Adrenal gland (tissue), 9 donors: ENCODE measurements at regions not wholly inside any gene's neighbourhood (a gene's known extent, or its start where the extent isn't known, plus 50 kb on each side); places are given as distances from the start of the nearest gene placed in this dataset.

ENCODE experiments used
- DNase-seq, 7 donors: peaks; one replicate each; pipeline ENCODE4 v3.0.0-alpha.2; 2019 to 2020
- H3K27ac ChIP-seq, 5 donors: fragments of 200-600 bp; sonication (generic) in 4 of 5; 1 replicate in 3 of 5; 2 replicates in 2 of 5; pipeline versions ENCODE4 v1.5.1 to v1.8.0; 2016 to 2020; ENCODE audit warnings: mild to moderate bottlenecking in 1 of 5
- H3K27me3 ChIP-seq: fragments of 200-600 bp; 2 replicates; pipeline ENCODE4 v1.8.0; 2021
- H3K36me3 ChIP-seq, 2 donors: fragments of 200-600 bp; replicated peaks in 1 of 2; 1 replicate in 1 of 2; 2 replicates in 1 of 2; pipeline versions ENCODE4 v1.5.1 to v1.8.0; 2018 to 2022
- H3K4me1 ChIP-seq, 2 donors: fragments of 200-600 bp; replicated peaks in 1 of 2; 1 replicate in 1 of 2; 2 replicates in 1 of 2; pipeline versions ENCODE4 v1.5.1 to v1.8.0; 2018 to 2021
- H3K4me3 ChIP-seq, 4 donors: fragments of 200-600 bp; sonication (generic) in 3 of 4; one replicate each; pipeline ENCODE4 v1.5.1; 2016 to 2018
- H3K9me3 ChIP-seq, 3 donors: fragments of 200-600 bp; sonication (generic) in 1 of 3; replicated peaks in 1 of 3; 1 replicate in 2 of 3; 2 replicates in 1 of 3; pipeline versions ENCODE4 v1.5.1 to v1.8.0; 2016 to 2021
- CTCF ChIP-seq, 6 experiments: fragments of 450-650 bp in 4 of 6; fragments of 200-600 bp in 2 of 6; sonication (generic) in 1 of 6; IDR thresholded peaks; 1 replicate in 5 of 6; 2 replicates in 1 of 6; pipeline versions ENCODE4 v1.5.1 to v1.8.0; 2016 to 2021; ENCODE audit warnings: antibody characterized with exemption in 6 of 6, mild to moderate bottlenecking in 2 of 6, moderate library complexity in 1 of 6
- POLR2A ChIP-seq, 2 donors: fragments of 450-650 bp; IDR thresholded peaks; one replicate each; pipeline ENCODE4 v1.6.1; 2017; ENCODE audit warnings: antibody characterized with exemption in 2 of 2, mild to moderate bottlenecking in 2 of 2, moderate library complexity in 1 of 2
- WGBS, 4 donors: extraction: QIAGEN DNeasy Blood & Tissue Kit in 2 of 4; methylation state at CpG; one replicate each; pipeline versions ENCODE4 v1.1.5 to v1.1.7; 2013 to 2017; 5-methylcytosine and 5-hydroxymethylcytosine counted together
- intact Hi-C, 2 donors: fragments of 100-400 bp; cut with DNase I; formaldehyde crosslinking; loops; one replicate each; pipeline versions ENCODE4 v1.14.1 to v1.15.0; 2022 to 2023
- donor health status: healthy with polysubstance abuse.
- donor health status: Bipolar disorder and iron deficiency.
- donor health status: DM: yes; HTN: yes; CAD: no.
- donor health status: DM: no; HTN: no; CAD: no.
- donor health status: DM: no; HTN: no; CAD: no.

- intact Hi-C loops, result no loop called here
- DNase-seq, result no peak
- no peaks in the 10 kb centered on the region for H3K4me1 ChIP-seq
- WGBS, 4 donors, result 23 to 58% (median 34%) methylated on average over 13 to 32 of the region's 32 CpGs
- no peak overlapping the region for H3K27ac ChIP-seq
- no peaks in the 10 kb centered on the region for H3K9me3 ChIP-seq
- no peak overlapping the region for H3K4me3 ChIP-seq
- no peaks in the 10 kb centered on the region for H3K36me3 ChIP-seq
- TF ChIP-seq CTCF (IDR thresholded peaks at IDR 0.05) (no peak), POLR2A (IDR thresholded peaks at IDR 0.05) (no peak)
- no peaks in the 10 kb centered on the region for H3K27me3 ChIP-seq
Observed at GRCh38 chr4:8939840-8940742, 68.5 kb upstream of the HMX1 start.

- Histone ChIP-seq H3K9me3 (no peaks in the 10 kb centered on the region), H3K27me3 (no peaks in the 10 kb centered on the region), H3K4me1 (no peaks in the 10 kb centered on the region), H3K36me3 (no peaks in the 10 kb centered on the region), H3K4me3 (no peak overlapping the region), H3K27ac (no peak overlapping the region)
- TF ChIP-seq POLR2A (IDR thresholded peaks at IDR 0.05) (no peak), CTCF (IDR thresholded peaks at IDR 0.05) (no peak)
- 38 to 65% (median 49%) methylated on average over 2 to 15 of the region's 15 CpGs for WGBS, 4 donors
- DNase-seq, result no peak
- intact Hi-C loops, result no loop called here
Observed at GRCh38 chr4:8939160-8939839, 67.7 kb upstream of the HMX1 start.

- no peak for TF ChIP-seq POLR2A (IDR thresholded peaks at IDR 0.05)
- Histone ChIP-seq H3K4me3 (no peak overlapping the region), H3K36me3 (no peaks in the 10 kb centered on the region), H3K4me1 (no peaks in the 10 kb centered on the region), H3K9me3 (no peaks in the 10 kb centered on the region), H3K27ac (no peak overlapping the region), H3K27me3 (no peaks in the 10 kb centered on the region)
- no peak for DNase-seq
- 68 to 78% (median 74%) methylated on average over 3 to 5 of the region's 5 CpGs for WGBS, 4 donors
- intact Hi-C loops, result no loop called here
Observed at GRCh38 chr4:8938623-8939022, 67.0 kb upstream of the HMX1 start.

- no peak overlapping the region for H3K27ac ChIP-seq
- no peak overlapping the region for H3K4me3 ChIP-seq
- H3K9me3 ChIP-seq, result no peaks in the 10 kb centered on the region
- no peaks in the 10 kb centered on the region for H3K36me3 ChIP-seq
- TF ChIP-seq POLR2A (IDR thresholded peaks at IDR 0.05), result no peak
- TF ChIP-seq CTCF (IDR thresholded peaks at IDR 0.05), result no peak
- WGBS, 4 donors, result 76 to 83% (median 81%) methylated on average over 5 to 8 of the region's 8 CpGs
- intact Hi-C loops, result no loop called here
- H3K27me3 ChIP-seq, result no peaks in the 10 kb centered on the region
- no peaks in the 10 kb centered on the region for H3K4me1 ChIP-seq
- no peak for DNase-seq
Observed at GRCh38 chr4:8938137-8938536, 66.5 kb upstream of the HMX1 start.
